K562 (cell line): ENCODE measurements at regions not wholly inside any gene's neighbourhood (a gene's known extent, or its start where the extent isn't known, plus 50 kb on each side); places are given as distances from the start of the nearest gene placed in this dataset.

Source experiments
- ATAC-seq: fragments of 200-7000 bp; cut with Tn5 transposase; 3 replicates; pipeline ENCODE4 v1.9.1; 2020; ENCODE audit warnings: moderate library complexity
- BruUV-seq: library from RNA; stranded (reverse); fragments of 400-500 nt; replicated peaks from 2 replicates; lab custom pipeline; 2021; lab: Mats Ljungman, UMichigan
- CTCF ChIA-PET: fragments of 300-600 bp; formaldehyde crosslinking; extraction: SDS; loops from one replicate; lab custom pipeline; 2021; ENCODE audit warnings: low intra/inter-chr PET ratio; lab: Yijun Ruan, JAX
- POLR2A ChIA-PET: fragments of 300-600, 350-650 bp; sonication (Branson Sonifier 250); formaldehyde crosslinking; extraction: SDS; loops from one replicate; lab custom pipeline; 2021; ENCODE audit warnings: antibody characterized with exemption, inconsistent platforms; lab: Yijun Ruan, JAX
- DNase-seq, 4 experiments: peaks; one replicate each; pipeline versions ENCODE4 v3.0.0 to v3.0.0-alpha.2; 2011 to 2018; ENCODE audit warnings: low spot score in 3 of 4, mixed read lengths in 3 of 4; ENCODE audit errors: extremely low read depth in 1 of 4
- FAIRE-seq: peaks from 2 replicates; lab custom pipeline; 2011; peaks lifted over from hg19 to GRCh38; lab: Jason Lieb, UNC
- H2AFZ ChIP-seq: 2 replicates; pipeline ENCODE4 v1.6.0; 2011; ENCODE audit warnings: low read depth, low read length, control low read depth, inconsistent platforms
- H3K27ac ChIP-seq: fragments of 200-600 bp; 3 replicates; pipeline ENCODE4 v1.8.0; 2011; ENCODE audit warnings: low read depth, mild to moderate bottlenecking, control low read depth, inconsistent platforms, low read length, moderate library complexity, mixed read lengths; ENCODE audit errors: extremely low read depth
- H3K27me3 ChIP-seq, 2 experiments: fragments of 300-600 bp in 1 of 2; 2 replicates in 1 of 2; 3 replicates in 1 of 2; pipeline versions ENCODE4 v1.6.0 to v1.8.0; 2011; ENCODE audit warnings: inconsistent platforms in 2 of 2, low read length in 2 of 2, mild to moderate bottlenecking in 1 of 2, mixed read lengths in 1 of 2, moderate library complexity in 1 of 2; ENCODE audit not compliant: control insufficient read depth in 2 of 2, insufficient read depth in 2 of 2
- H3K36me3 ChIP-seq: fragments of 300-600 bp; 3 replicates; pipeline ENCODE4 v1.8.0; 2011; ENCODE audit warnings: mild to moderate bottlenecking, low read length, inconsistent platforms; ENCODE audit not compliant: control insufficient read depth, insufficient read depth
- H3K4me1 ChIP-seq, 2 experiments: fragments of 200-600 bp in 1 of 2; replicated peaks in 1 of 2; 2 replicates in 1 of 2; 3 replicates in 1 of 2; pipeline versions ENCODE4 v1.5.1 to v1.8.0; 2011; ENCODE audit warnings: inconsistent platforms in 2 of 2, low read length in 2 of 2, mild to moderate bottlenecking in 1 of 2, mixed read lengths in 1 of 2, moderate library complexity in 1 of 2; ENCODE audit not compliant: control insufficient read depth in 2 of 2, insufficient read depth in 2 of 2
- H3K4me2 ChIP-seq: 2 replicates; pipeline ENCODE4 v1.6.1; 2011; ENCODE audit warnings: low read length, control low read depth, inconsistent platforms, mixed read lengths; ENCODE audit not compliant: insufficient read depth
- H3K4me3 ChIP-seq: fragments of 200-600 bp; sonication (generic), shearing (Covaris generic); 2 replicates; pipeline ENCODE4 v1.5.1; 2016; ENCODE audit warnings: control low read depth, inconsistent platforms
- H3K79me2 ChIP-seq: fragments of 200-600 bp; 3 replicates; pipeline ENCODE4 v1.8.0; 2011; ENCODE audit warnings: low read length, inconsistent platforms; ENCODE audit not compliant: control insufficient read depth, insufficient read depth
- H3K9ac ChIP-seq, 2 experiments: 2 replicates each; pipeline versions ENCODE4 v1.6.0 to v1.6.1; 2011; ENCODE audit warnings: low read depth in 2 of 2, low read length in 2 of 2, control low read depth in 1 of 2, inconsistent platforms in 1 of 2, mild to moderate bottlenecking in 1 of 2, mixed read lengths in 1 of 2; ENCODE audit not compliant: insufficient read depth in 1 of 2
- H3K9me1 ChIP-seq: one replicate; pipeline ENCODE4 v1.6.0; 2011; ENCODE audit warnings: inconsistent platforms, mild to moderate bottlenecking, low read length, moderate library complexity; ENCODE audit not compliant: control insufficient read depth, insufficient read depth
- H3K9me3 ChIP-seq: replicated peaks from 2 replicates; pipeline ENCODE4 v1.5.1; 2011; ENCODE audit warnings: low read depth, low read length, inconsistent platforms; ENCODE audit not compliant: control insufficient read depth, insufficient read depth
- H4K20me1 ChIP-seq: replicated peaks from 2 replicates; pipeline ENCODE4 v1.6.1; 2011; ENCODE audit warnings: low read length, inconsistent platforms, mixed read lengths; ENCODE audit not compliant: control insufficient read depth, insufficient read depth
- CBX1 ChIP-seq: sonication (generic); IDR thresholded peaks from 2 replicates; pipeline ENCODE4 v1.6.1; 2016; ENCODE audit warnings: antibody characterized with exemption, low read depth, mild to moderate bottlenecking
- CXXC5 ChIP-seq: fragments of 250-450 bp; sonication (Bioruptor Pico); IDR thresholded peaks from 2 replicates; pipeline ENCODE4 v1.8.0; 2022; ENCODE audit warnings: inconsistent platforms, mild to moderate bottlenecking, moderate library complexity
- EGR1 ChIP-seq: fragments of 450-650 bp; conservative IDR thresholded peaks from 2 replicates; pipeline ENCODE4 v1.6.1; 2017; ENCODE audit warnings: mild to moderate bottlenecking
- MEIS2 ChIP-seq: fragments of 450-650 bp; IDR thresholded peaks from 2 replicates; pipeline ENCODE4 v1.6.1; 2014; ENCODE audit warnings: mild to moderate bottlenecking; ENCODE audit not compliant: partially characterized antibody
- NR2F6 ChIP-seq: fragments of 450-650 bp; formaldehyde crosslinking; IDR thresholded peaks from 2 replicates; pipeline ENCODE4 v1.4.0; 2020; ENCODE audit warnings: mild to moderate bottlenecking
- RUNX1 ChIP-seq: sonication (generic); IDR thresholded peaks from 2 replicates; pipeline ENCODE4 v1.6.1; 2016; ENCODE audit warnings: antibody characterized with exemption, low read depth
- SRSF1 ChIP-seq: fragments of 200-400 bp; formaldehyde crosslinking; IDR thresholded peaks from 2 replicates; pipeline ENCODE4 v1.6.1; 2017; ENCODE audit warnings: mild to moderate bottlenecking, low read depth, low read length, moderate library complexity
- TBL1XR1 ChIP-seq, 2 experiments: IDR thresholded peaks; 2 replicates each; pipeline ENCODE4 v1.6.1; 2012; ENCODE audit warnings: improper control_type of control experiment in 2 of 2, low read length in 2 of 2, mild to moderate bottlenecking in 1 of 2
- TRIM24 ChIP-seq, 2 experiments: fragments of 450-650 bp; IDR thresholded peaks; 2 replicates each; pipeline ENCODE4 v1.6.1; 2016
- XRCC5 ChIP-seq: fragments of 200-400 bp; formaldehyde crosslinking; IDR thresholded peaks from 2 replicates; pipeline ENCODE4 v1.6.1; 2017; ENCODE audit warnings: low read depth, mild to moderate bottlenecking, low read length
- ZNF324 ChIP-seq: fragments of 250-450 bp; sonication (Bioruptor Pico); IDR thresholded peaks from 2 replicates; pipeline ENCODE4 v1.4.0; 2020; ENCODE audit warnings: mild to moderate bottlenecking
- ZNF655 ChIP-seq: fragments of 250-450 bp; sonication (Bioruptor Pico); IDR thresholded peaks from 2 replicates; pipeline ENCODE4 v1.5.0; 2021
- ZNF696 ChIP-seq: fragments of 250-450 bp; sonication (Bioruptor Pico); conservative IDR thresholded peaks from 2 replicates; pipeline ENCODE4 v1.4.0; 2020; ENCODE audit warnings: mild to moderate bottlenecking, moderate library complexity
- WGBS: fragments of 100-300 bp; shearing (Covaris generic); methylation state at CpG from one replicate; pipeline ENCODE4 v1.1.6; 2016; ENCODE audit warnings: low coverage, mixed read lengths; ENCODE audit not compliant: insufficient coverage; ENCODE audit errors: missing lambda C conversion rate; 5-methylcytosine and 5-hydroxymethylcytosine counted together
- in situ Hi-C: fragments of 300-500 bp; cut with MboI; formaldehyde crosslinking; loops from 4 replicates; pipeline ENCODE4 v1.15.0; 2018; ENCODE audit warnings: inconsistent platforms, mixed read lengths
- intact Hi-C: fragments of 100-400 bp; cut with micrococcal nuclease; formaldehyde crosslinking; loops from 2 replicates; pipeline ENCODE4 v1.14.2; 2022
- TF ChIP-seq, protein P1 (sequence below): fragments of 450-650 bp; conservative IDR thresholded peaks from 2 replicates; pipeline ENCODE4 v1.6.1; 2016; ENCODE audit warnings: missing genetic modification characterization, low read depth, mild to moderate bottlenecking, missing compliant biosample characterization, moderate library complexity

DNA sequence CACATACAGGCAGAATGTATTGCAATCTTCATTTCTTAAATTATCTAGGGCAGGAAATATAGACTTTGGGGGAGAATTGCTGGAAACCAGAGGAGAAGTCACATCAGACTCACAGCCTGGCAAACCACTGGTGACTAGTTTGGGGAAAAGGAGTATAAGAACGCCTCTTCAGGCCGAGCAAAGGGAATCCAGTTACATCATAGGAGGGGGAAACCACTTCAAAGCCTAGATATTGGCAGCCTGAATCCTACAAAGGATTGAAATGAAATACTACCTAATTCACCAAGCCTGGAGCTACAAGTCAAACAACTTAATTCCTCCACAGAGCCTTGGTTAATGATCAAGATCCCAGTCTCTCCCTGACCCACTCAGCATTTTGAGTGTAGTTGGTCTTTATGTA, 121.7 kb downstream of the SLC30A10 start:
- in situ Hi-C loops: loop anchor here (25.0 kb wide), 1 partner anchor 1469 kb away; the partner anchor contains the start of gene TGFB2

More for the DNA sequence above, 121.7 kb downstream of the SLC30A10 start:
- Histone ChIP-seq H3K4me2 (no peak overlapping the region), H3K4me1 (no peaks in the 10 kb centered on the region), H3K27ac (no peak overlapping the region), H3K4me3 (no peak overlapping the region), H3K36me3 (no peaks in the 10 kb centered on the region), H3K9me3 (no peaks in the 10 kb centered on the region), H3K9ac (no peak overlapping the region), H4K20me1 (no peaks in the 10 kb centered on the region), H3K79me2 (no peaks in the 10 kb centered on the region), H3K27me3 (peaks cover 11 to 17% of the 10 kb centered on the region in 2 experiments; a peak in 3 of 5 replicates), H3K9me1 (no peaks in the 10 kb centered on the region), H2AFZ (no peak overlapping the region)
- FAIRE-seq (no peak), ATAC-seq (no peak), DNase-seq (no peak)
- intact Hi-C loops: no loop called here
- ChIA-PET POLR2A (interaction anchor here (0.7 kb wide), 1 partner anchor 43 kb away, joined by 4 read pairs; no protein-coding TSS in a partner anchor), CTCF (no interaction called here)
- no peak for TF ChIP-seq EGR1
- no peak for TF ChIP-seq SRSF1
- TF ChIP-seq CBX1: no peak
- TF ChIP-seq XRCC5: no peak
- TF ChIP-seq RUNX1: no peak
- no peak for TF ChIP-seq TRIM24 (IDR thresholded peaks at IDR 0.05)
- no peak for TF ChIP-seq ZNF696 (CRISPR knock-in tag)
- no peak for TF ChIP-seq TBL1XR1 (IDR thresholded peaks at IDR 0.05; ENCODE audit: low read length in 2 of 2)
- no peak for TF ChIP-seq NR2F6
- TF ChIP-seq CXXC5: no peak
- no peak for TF ChIP-seq MEIS2
- TF ChIP-seq, protein P1, sequence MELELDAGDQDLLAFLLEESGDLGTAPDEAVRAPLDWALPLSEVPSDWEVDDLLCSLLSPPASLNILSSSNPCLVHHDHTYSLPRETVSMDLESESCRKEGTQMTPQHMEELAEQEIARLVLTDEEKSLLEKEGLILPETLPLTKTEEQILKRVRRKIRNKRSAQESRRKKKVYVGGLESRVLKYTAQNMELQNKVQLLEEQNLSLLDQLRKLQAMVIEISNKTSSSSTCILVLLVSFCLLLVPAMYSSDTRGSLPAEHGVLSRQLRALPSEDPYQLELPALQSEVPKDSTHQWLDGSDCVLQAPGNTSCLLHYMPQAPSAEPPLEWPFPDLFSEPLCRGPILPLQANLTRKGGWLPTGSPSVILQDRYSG (tag): no peak
- TF ChIP-seq ZNF655 (CRISPR knock-in tag): no peak
- TF ChIP-seq ZNF324 (CRISPR knock-in tag): no peak
- no TSS peak for BruUV-seq
- WGBS: 4% methylated on average over 2 of the region's 2 CpGs
